ENCODE measurements at regions not wholly inside any gene's neighbourhood (a gene's known extent, or its start where the extent isn't known, plus 50 kb on each side); places are given as distances from the start of the nearest gene placed in this dataset.
A peak's percentile ranks its signal among the peaks of the same experiment; 100 is the strongest.

DNA sequence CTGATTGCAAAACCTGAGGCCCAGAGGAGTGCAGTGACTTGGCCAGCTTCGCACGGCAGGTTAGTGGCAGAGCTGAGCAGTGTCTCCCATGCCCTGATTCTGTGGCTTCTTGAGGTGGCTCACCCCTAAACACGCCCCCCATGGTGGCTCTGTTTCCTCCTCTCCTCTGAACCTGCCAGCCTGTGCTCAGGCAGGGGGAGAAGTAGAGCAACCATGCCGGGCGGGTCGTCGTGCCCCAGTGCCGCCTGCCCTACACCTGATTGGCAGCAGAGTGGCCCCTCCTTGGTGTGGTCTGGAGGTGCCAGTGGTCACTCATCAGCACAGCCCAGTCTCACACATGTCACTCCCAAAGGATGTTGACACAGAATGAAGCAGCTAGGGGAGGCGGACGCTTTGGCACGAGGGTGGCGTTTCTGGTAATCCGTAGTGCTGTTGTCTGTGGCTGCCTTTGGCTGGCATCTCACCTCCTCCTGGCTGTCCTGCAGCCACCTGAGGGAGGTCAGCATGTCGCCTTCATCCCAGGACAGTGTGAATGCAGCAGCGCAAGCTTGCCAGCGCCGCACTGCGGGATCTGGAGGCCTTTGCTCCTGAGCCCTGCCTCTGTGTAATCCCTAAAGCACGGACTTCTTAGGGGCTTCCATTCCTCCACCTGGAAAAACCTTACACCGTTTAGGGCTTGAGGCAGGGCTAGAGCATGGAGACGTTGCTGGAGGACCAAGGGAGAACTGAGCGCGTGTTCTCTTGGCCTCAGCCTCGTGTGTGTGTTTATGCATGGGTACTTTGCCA lies 294.7 kb downstream of the SEC14L1 start:
- DNase-seq: no peak

- no peak for DNase-seq
Measured at GRCh38 chr17:77436058-77436442, 295.3 kb downstream of the SEC14L1 start.

DNA sequence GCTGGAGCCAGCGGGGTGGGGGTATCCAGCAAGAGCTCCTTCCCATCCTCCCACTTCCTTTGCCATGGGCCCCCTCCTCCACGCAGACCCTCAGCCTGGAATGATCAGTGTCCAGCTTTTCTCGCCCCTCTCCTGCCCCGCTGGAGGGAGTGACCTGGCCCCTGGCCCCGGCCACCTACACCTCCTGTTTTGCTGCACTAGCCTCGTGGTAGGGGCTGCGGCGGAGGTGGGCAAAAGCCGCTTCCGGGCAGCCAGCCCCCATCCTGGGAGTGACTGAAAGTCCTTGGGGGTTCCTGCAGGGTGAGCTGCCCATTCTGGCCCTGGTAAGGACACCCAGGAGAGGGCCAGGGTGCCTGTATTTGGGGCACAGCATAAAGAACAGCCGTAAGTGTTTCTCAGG lies 295.7 kb downstream of the SEC14L1 start:
- DNase-seq: no peak

DNA sequence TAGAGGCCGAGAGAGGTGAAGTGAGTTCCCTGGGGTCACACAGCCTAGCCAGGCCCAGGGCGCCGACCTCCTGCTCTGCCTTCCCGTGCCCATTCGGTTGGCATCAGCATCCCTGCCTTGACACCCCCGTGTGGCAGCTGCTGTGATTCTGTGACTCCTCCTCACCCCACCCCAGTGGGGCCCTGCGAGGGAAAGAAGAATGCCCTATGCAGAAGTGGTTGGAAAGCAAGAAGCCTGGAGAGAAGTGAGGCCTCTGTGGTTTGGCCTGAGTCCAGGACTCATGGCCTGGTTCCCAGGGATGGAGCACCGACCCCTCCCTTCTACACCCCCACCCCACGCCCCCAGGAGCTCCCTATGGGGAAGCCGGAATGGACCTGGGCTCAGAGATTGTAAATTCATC lies 296.2 kb downstream of the SEC14L1 start:
- no peak for DNase-seq

DNA sequence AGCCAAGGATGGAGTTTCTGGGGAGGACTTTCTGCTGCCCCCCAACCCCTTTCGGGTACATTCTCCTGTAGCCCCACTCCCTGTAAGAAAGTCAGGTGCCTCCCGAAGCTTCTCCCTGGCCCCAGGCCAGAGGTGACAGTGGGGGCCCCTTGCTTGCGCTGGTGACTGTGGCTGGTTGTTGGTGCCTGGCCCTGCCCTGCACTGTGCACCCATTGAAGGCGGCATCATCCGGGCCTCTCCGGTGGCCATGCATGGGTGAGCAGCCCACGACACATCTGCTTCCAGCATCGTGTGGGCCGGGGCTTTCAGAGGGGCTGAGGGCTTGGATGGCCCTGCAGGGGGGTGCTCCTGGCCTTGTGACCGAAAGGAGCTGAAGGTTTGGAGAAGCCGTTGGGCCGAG lies 297.0 kb downstream of the SEC14L1 start:
- no peak for DNase-seq

DNA sequence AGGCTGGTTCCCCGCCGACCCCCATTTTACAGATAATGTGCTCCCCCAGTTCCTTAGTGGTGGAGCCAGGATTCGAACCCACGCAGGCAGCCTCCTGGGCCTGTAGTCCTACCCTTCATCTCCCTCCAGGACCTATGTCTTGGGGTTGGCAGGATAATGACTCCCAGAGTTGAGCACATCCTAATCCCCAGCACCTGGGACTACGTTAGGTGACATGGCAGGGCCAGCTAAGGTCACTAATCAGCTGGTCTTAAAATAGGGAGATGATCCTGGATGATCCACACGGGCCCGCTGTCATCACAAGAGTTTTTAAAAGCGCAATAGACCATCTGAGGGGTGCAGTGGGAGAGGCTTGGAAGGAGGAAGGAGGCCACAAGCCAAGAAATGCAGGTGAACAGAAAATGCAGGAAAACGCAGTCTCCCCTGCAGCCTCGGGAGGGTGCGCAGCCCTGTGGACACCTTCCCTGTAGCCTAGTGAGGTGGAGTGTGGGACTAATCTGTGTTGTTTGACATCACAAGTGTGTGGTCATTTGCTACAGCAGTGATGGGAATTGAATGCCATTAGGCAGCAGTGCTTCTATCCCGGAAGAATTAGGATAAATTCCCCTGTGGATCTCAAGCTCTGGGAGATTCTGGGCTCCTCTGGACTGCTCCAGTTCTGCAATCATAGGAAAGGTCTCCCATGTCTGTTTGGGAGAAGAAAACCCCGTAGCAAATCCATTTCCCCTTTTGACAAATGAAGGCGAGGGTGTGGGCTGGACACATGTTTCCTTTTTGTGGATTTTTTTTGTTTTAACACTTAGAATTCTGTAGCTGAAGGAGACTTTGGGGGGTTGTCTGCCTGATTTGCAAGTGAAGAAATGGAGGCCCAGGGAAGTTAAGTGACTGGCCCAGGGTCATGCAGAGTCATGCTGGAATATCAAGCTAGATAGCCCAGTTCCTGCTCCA lies 297.7 kb downstream of the SEC14L1 start:
- no peak for DNase-seq

GRCh38 chr17:77439189-77440018 lies 298.6 kb downstream of the SEC14L1 start:
- no peak for DNase-seq

DNA sequence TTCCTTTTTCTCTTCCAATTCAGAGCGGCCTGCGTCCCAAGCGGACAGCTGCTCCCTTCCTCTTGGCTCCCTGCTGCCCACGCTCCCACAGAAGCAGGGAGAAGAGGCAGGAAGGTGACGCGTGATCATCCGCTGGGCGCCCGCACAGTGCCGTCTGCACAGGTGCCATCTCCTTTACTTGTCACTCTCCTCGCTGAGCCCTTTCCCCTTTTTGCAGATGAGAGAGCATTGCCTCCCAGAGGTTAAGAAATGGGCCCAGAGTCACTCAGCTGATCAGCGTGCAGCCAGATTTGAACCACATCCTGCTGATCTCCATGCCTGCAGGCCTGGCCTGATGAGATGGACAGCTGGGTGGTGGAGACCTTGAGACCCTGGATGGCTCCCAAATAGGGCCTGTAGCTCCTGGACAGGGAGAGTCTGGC lies 299.8 kb downstream of the SEC14L1 start:
- no peak for DNase-seq

DNA sequence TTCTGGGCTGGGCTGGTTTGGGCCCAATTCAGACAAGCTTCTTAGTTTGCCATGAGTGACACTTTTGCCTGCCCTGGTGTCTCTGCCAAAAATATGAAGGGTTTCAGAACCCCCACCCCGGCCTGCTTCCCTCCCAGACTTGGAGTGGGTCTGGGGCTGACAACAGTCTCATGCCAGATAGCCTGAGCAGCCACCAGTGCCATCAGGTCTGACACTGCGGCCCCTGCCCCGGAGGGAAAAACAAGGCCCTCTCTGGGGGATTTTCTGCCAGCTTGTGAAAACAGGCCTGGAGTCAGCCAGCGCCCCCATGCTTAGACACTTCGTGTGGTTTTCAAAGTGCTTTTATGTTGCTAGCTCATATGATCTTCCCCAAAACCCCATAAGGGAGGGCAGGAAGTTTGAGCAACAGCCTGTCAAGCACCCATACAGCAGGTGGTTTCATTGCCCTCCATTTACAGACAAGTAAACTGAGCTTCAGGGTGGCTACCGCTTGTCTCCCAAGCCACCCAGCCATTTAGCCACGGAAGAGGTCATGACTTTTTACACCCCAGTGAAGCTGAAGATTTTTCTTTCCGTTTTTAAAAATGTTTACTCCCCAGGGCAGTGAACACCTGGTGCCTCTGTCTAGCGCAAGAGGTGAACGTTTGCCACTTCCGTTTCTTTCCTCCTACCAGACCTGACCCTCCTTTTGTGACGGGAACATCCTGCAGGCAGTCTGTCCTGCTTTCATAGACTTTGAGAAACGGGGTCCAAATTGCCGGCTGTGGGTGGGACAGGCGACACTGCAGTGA lies 300.6 kb downstream of the SEC14L1 start:
- peak; percentile 84 for DNase-seq

DNA sequence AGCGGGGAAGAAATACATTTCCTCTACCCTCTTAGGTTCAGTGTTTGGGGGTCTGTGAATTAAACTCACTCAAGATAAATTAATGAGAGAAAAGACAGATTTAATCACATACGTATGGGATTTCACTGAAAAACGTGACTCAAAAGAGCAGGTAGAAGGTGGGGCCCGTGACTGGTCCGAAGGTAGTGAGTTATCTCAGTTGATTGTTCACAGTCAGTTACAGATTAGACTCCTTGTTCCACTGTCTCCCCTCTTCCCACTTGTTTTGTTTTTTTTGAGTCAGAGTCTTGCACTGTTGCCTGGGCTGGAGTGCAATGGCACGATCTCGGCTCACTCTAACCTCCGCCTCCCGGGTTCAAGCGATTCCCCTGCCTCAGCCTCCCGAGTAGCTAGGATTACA lies 301.2 kb downstream of the SEC14L1 start:
- no peak for DNase-seq

DNA sequence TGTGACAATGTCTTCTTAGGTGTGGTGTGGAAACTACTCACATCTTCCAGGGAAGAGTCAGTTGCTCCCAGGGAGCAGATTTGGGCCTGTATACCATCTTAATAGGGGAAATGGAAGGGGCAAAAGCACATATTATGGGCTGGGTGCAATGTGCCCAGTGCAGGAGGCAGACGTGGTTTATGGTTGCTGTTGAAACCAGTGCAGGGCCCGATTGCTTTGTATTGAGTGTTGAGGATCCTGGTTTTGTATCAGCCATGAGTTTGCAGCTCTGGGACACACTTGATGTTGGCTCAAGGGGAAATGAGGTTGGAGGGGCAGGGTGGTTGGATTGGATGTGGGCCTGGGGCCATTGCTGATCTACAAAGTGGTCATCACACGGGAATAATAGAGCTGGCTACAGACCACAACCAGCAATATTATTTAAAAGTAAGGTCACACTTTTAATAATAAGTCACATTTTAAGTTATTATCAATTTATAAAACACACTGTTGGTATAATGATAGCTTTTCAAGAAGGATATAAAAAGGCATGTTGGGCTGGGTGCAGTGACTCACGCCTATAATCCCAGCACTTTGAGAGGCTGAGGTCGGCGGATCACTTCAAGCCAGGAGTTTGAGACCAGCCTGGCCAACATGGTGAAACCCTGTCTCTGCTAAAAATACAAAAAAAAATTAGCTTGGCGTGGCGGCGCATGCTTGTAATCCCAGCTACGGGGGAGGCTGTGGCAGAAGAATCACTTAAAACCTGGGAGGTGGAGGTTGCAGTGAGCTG lies 302.4 kb downstream of the SEC14L1 start:
- no peak for DNase-seq

GRCh38 chr17:77443748-77444260 lies 303.0 kb downstream of the SEC14L1 start:
- no peak for DNase-seq

DNA sequence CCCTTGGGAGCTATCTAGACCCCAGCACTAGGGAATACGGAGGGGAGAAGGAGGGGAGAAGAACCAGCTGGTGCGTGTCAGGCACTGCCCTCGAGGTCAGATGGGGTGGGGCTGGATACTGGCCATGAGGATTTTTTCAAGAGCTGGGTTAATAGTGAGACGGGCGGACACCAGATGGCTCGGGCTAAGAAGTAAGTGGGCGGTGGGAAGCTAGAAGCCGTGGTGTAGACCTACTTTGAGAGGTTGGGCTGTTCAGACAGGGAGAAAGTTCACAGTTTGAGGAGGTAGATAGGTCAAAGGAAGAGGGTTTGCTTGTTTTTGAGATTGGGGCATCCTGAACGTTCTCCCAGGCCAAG lies 303.8 kb downstream of the SEC14L1 start:
- no peak for DNase-seq

DNA sequence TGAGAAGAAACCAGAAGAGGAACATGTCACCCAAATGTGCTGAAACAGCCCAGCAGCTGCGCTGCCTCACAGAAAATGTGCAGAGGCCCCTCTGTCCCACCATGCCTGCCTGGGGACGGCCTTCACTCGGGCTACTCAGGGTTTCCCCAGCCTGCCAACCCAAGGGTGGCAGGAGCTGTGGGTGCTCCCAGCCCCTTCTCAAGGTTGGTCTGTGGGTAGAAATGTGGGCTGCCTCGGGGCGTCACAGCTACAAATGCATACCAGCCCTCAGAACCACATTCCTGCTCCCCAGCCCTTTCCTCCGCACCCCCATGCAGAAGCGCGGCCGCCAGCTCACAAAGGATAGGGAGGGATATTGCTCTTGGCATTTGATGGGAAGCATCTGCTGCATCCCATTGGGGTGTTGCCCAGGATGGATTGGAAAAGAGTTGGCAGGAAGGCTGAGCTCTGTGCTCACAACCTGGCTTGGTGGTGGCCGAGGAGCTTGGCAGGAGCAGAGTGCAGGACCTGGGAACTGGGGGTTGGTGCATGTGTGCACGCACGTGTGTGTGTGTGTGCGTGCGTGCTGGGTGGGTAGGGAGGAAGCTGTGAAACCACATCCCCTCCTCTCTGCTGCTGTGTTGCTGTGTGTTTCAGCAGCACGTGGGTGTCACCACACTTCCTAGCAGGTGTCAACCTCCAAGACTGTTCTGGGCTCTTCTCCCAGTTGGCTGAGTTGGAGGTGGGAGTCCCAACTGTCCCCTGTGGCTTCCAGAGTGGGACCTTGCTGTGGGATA lies 304.4 kb downstream of the SEC14L1 start:
- peak; percentile 87 for DNase-seq

DNA sequence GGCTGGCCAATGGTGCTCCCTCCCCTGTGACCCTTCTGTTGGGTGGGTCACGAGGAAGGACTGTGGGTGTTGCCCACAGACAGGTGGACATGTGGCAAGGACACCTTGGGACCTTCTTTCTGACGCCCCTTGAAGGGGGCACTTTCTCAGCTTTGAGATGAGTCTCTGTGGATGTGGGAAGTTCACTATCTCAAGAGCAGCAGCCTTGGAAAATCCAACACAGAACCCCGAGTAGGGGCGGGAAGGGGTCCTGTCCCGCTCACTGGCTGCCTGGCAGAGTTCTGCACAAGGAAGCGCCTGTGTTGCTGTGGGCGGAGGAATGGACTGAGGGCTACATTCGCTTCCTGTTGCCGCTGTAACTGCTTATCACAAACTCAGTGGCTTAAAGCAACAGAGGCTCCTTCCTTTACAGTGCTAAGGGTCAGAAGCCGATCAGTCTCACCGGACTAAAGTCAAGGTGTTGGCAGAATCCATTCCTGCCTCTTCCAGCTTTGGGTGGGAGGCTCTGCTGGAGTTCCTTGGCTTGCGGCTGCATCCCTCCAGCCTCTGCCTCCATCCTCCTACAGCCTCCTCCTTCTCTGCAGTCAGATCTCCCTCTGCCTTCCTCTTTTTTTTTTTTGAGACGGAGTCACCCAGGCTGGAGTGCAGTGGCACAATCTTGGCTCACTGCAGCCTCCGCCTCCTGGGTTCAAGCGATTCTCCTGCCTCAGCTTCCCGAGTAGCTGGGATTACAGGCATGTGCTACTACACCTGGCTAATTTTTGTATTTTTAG lies 305.2 kb downstream of the SEC14L1 start:
- DNase-seq: peak; percentile 62

DNA sequence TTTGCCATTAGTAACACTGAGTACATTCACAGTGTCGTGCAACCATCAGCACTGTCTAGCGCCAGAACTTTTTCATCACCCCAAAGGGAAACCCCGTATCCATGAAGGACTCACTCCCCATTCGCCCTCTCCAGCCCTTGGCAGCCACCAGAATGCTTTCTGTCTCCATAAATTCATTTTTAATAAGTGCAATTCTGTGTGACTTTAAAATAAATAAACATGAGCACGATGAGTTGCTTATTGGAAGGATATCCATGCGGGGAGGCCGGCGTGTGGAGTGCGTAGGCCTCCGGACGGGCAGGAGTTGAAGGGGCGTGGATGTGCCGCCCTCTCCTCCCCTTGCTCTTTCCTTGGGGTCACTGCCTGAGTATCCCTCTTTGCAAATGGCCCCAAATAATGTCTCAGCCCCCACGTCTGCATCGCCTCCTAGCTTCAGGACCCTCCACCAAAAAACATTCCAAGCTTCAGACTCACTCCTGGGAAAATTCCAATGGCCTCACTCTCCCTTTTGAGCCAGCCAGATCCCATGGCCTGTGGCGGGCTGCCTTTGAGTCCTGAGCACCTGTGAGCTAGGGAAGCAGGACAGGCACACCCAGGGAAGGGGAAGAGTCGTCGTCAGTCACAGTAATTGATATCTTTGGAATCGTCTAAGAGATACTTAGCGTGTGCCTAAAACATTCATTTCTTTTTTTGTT lies 306.3 kb downstream of the SEC14L1 start:
- DNase-seq: no peak

DNA sequence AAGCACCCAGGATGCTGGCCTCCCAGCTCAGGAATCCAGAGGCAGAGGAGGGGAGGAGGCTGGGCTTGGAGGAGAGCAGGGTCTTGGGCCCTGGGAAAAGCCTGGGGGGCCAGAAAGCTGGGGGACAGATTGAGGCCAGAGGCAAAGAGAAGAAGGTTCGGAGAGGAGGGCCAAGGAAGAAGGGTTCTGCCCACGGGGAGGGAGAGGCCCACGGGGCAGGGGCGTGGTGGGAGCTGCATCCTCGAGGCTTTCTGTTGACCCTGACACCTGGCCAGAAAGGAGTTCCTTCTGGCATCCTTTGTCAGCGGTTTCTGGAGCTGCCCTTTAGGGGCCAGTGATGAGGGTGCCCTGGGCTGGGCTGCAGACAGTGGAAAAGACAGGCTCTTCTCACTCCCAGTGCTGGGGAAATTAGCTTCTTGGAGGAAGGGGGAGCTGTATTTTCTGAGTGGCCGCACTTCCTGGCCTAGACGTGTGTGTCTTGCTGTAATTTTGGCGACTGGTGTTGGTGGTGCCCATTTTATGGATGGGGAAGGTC lies 308.7 kb downstream of the SEC14L1 start:
- no peak for DNase-seq

DNA sequence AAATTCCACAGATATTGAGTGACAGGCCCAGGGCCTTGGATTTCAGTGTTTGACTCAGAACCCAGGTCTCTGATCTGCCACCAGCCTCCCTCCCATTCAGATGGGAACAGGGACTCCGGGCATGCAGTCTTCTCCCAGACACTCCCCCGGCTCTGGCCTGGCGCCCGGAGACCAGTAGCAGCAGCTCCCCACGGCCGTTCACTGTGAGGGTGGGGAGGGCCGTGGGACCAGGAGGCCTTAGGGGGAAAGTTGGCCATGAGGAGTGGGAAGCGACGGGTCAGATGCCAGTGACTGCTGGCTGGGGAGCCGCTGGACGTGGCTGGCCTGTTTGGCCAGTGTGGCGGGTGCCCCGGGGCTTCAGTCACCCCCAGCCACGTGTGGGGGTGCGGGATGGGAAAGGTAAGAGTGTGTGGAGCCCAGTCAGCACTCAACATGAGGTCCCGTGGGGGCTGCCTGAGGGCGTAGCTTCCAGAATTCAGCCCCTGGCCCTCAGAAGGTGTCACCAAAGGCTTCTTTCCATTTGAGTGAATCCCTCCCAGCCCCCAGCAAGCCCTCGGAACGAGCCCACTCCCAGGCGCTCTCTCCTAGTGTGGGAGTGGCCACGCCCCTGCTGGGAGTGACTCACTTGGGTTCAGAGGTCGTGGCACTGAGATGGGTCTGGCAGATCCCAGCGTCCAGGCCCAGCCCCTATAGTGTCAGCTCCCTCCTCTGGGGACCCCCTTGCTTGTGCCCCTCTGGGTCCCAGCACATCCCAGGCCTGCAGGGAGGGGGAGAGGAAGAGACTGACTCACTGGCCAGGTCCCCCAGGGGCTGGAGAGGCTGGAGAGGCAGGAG lies 309.4 kb downstream of the SEC14L1 start:
- DNase-seq: no peak
